ENCODE measurements at regions not wholly inside any gene's neighbourhood (a gene's known extent, or its start where the extent isn't known, plus 50 kb on each side); places are given as distances from the start of the nearest gene placed in this dataset.
A peak's percentile ranks its signal among the peaks of the same experiment; 100 is the strongest.
"Not testable (repeated sequence)": the region's sequence is repeated elsewhere in the genome, so short reads cannot be mapped to it uniquely, and the experiment has no call there.

- no peak overlapping the region for H3K9ac ChIP-seq (ENCODE audit: low read length)
- no peaks in the 10 kb centered on the region for H3K9me3 ChIP-seq (ENCODE audit: low read length)
- H2AFZ ChIP-seq (ENCODE audit: low read length) = 0 out of 2 replicates have a peak overlapping the region, but pooled peaks have one; percentile 82
- no peaks in the 10 kb centered on the region for H3K79me2 ChIP-seq (ENCODE audit: low read length)
- H3K36me3 ChIP-seq (ENCODE audit: low read depth, low read length) = no peaks in the 10 kb centered on the region
- H3K9me2 ChIP-seq (replicated peaks; ENCODE audit: low read length) = no peaks in the 10 kb centered on the region
- peaks cover 15% of the 10 kb centered on the region for H3K4me1 ChIP-seq (ENCODE audit: insufficient read depth, low read length)
- no peaks in the 10 kb centered on the region for H3K27me3 ChIP-seq (ENCODE audit: low read length)
- DNase-seq (no peak), ATAC-seq (no peak)
- no TSS peak for BruUV-seq (replicated peaks)
- peak overlapping the region; percentile 71; the same call in 1 of the 2 replicates for H3K4me3 ChIP-seq (ENCODE audit: low read length)
- ChIA-PET POLR2A (ENCODE audit: unreplicated experiment) (no interaction called here), CTCF (no interaction called here)
- no peak overlapping the region for H3K27ac ChIP-seq (ENCODE audit: low read length)
- H3K4me2 ChIP-seq (ENCODE audit: low read length) = peak overlapping the region; percentile 82; the same call in 1 of the 2 replicates
- H3F3A ChIP-seq (ENCODE audit: low read length, unreplicated experiment) = peaks cover 3% of the 10 kb centered on the region
- intact Hi-C loops (cut with micrococcal nuclease) = loop anchor here (5.0 kb wide), 1 partner anchor 165 kb away; no protein-coding TSS in a partner anchor
- no peaks in the 10 kb centered on the region for H4K20me1 ChIP-seq (ENCODE audit: low read length)
- TF ChIP-seq EZH2 (IDR thresholded peaks at IDR 0.05; ENCODE audit: low read length, unreplicated experiment) (no peak), EZH2phosphoT487 (IDR thresholded peaks at IDR 0.05; ENCODE audit: borderline replicate concordance, low read length) (no peak), CTCF (conservative IDR thresholded peaks at IDR 0.05; ENCODE audit: low read depth, low read length) (no peak)
These were observed 194.2 kb upstream of the ZNF184 start for GRCh38 chr6:27667016-27667656.

GRCh38 chr6:27662769-27663168, 189.9 kb upstream of the ZNF184 start:
- POLR2A ChIA-PET (ENCODE audit: unreplicated experiment) = no interaction called here
- Histone ChIP-seq H4K20me1 (ENCODE audit: low read length) (no peaks in the 10 kb centered on the region), H3K9me2 (replicated peaks; ENCODE audit: low read length) (no peaks in the 10 kb centered on the region), H3K79me2 (ENCODE audit: low read length) (no peaks in the 10 kb centered on the region), H3K27ac (ENCODE audit: low read length) (no peak overlapping the region), H3K9me3 (ENCODE audit: low read length) (no peaks in the 10 kb centered on the region), H3K4me3 (ENCODE audit: low read length) (no peak overlapping the region), H2AFZ (ENCODE audit: low read length) (peak overlapping the region; percentile 21; the same call in 1 of the 2 replicates), H3F3A (ENCODE audit: low read length, unreplicated experiment) (no peaks in the 10 kb centered on the region), H3K36me3 (ENCODE audit: low read depth, low read length) (no peaks in the 10 kb centered on the region), H3K4me1 (ENCODE audit: insufficient read depth, low read length) (no peaks in the 10 kb centered on the region), H3K4me2 (ENCODE audit: low read length) (no peak overlapping the region), H3K9ac (ENCODE audit: low read length) (no peak overlapping the region), H3K27me3 (ENCODE audit: low read length) (no peaks in the 10 kb centered on the region)
- DNase-seq = no peak
- intact Hi-C loops (cut with micrococcal nuclease) = no loop called here
- no TSS peak for BruUV-seq (replicated peaks)
- TF ChIP-seq CTCF (conservative IDR thresholded peaks at IDR 0.05; ENCODE audit: low read depth, low read length) (no peak), EZH2phosphoT487 (IDR thresholded peaks at IDR 0.05; ENCODE audit: borderline replicate concordance, low read length) (no peak), EZH2 (IDR thresholded peaks at IDR 0.05; ENCODE audit: low read length, unreplicated experiment) (no peak)
- CTCF ChIA-PET = no interaction called here
- no peak for ATAC-seq

GRCh38 chr6:27662212-27662611, 189.3 kb upstream of the ZNF184 start:
- H2AFZ ChIP-seq (ENCODE audit: low read length); H3K4me2 ChIP-seq (ENCODE audit: low read length); H3K4me3 ChIP-seq (ENCODE audit: low read length); H3K9ac ChIP-seq (ENCODE audit: low read length); H3K79me2 ChIP-seq (ENCODE audit: low read length); H3K9me3 ChIP-seq (ENCODE audit: low read length); intact Hi-C loops (cut with micrococcal nuclease); POLR2A ChIA-PET (ENCODE audit: unreplicated experiment); H3K27me3 ChIP-seq (ENCODE audit: low read length); H3K4me1 ChIP-seq (ENCODE audit: insufficient read depth, low read length); H3K27ac ChIP-seq (ENCODE audit: low read length); H3F3A ChIP-seq (ENCODE audit: low read length, unreplicated experiment); H3K9me2 ChIP-seq (replicated peaks; ENCODE audit: low read length); BruUV-seq (replicated peaks); DNase-seq; H3K36me3 ChIP-seq (ENCODE audit: low read depth, low read length); CTCF ChIA-PET; H4K20me1 ChIP-seq (ENCODE audit: low read length); ATAC-seq: not testable (repeated sequence)

- intact Hi-C loops (cut with micrococcal nuclease); H3K9me3 ChIP-seq (ENCODE audit: low read length); H3K9me2 ChIP-seq (replicated peaks; ENCODE audit: low read length); H3K4me3 ChIP-seq (ENCODE audit: low read length); BruUV-seq (replicated peaks); H3K9ac ChIP-seq (ENCODE audit: low read length); H3K79me2 ChIP-seq (ENCODE audit: low read length); H3F3A ChIP-seq (ENCODE audit: low read length, unreplicated experiment); CTCF ChIA-PET; ATAC-seq; H4K20me1 ChIP-seq (ENCODE audit: low read length); POLR2A ChIA-PET (ENCODE audit: unreplicated experiment); H3K27ac ChIP-seq (ENCODE audit: low read length); H3K36me3 ChIP-seq (ENCODE audit: low read depth, low read length); H3K4me1 ChIP-seq (ENCODE audit: insufficient read depth, low read length); H3K27me3 ChIP-seq (ENCODE audit: low read length); DNase-seq; H3K4me2 ChIP-seq (ENCODE audit: low read length); H2AFZ ChIP-seq (ENCODE audit: low read length): not testable (repeated sequence)
These were observed 180.4 kb upstream of the ZNF184 start for GRCh38 chr6:27653143-27653825.

All from PC-3 (cell line).